HG02884 (cell line): ENCODE measurements at regions not wholly inside any gene's neighbourhood (a gene's known extent, or its start where the extent isn't known, plus 50 kb on each side); places are given as distances from the start of the nearest gene placed in this dataset.
"Not testable (repeated sequence)": the region's sequence is repeated elsewhere in the genome, so short reads cannot be mapped to it uniquely, and the experiment has no call there.

Source experiments
- ATAC-seq: cut with Tn5 transposase; IDR thresholded peaks from one replicate; pipeline ENCODE4 v1.9.1; 2021; ENCODE audit warnings: mild to moderate bottlenecking, moderate library complexity; ENCODE audit not compliant: unreplicated experiment

DNA sequence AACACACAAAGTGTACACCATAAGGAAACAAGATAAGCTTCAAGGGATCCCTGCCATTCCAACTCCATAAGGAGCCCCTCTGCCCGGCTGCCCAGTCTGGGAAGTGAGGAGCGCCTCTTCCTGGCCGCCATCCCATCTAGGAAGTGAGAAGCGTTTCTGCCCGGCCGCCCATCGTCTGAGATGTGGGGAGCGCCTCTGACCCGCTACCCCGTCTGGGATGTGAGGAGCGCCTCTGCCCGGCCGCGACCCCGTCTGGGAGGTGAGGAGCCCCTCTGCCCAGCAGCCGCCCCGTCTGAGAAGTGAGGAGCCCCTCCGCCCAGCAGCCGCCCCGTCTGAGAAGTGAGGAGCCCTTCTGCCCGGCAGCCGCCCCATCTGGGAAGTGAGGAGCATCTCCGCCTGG, 51.8 kb upstream of the KLHL4 start:
- ATAC-seq = not testable (repeated sequence)
